GM12874 (cell line): ENCODE measurements at regions not wholly inside any gene's neighbourhood (a gene's known extent, or its start where the extent isn't known, plus 50 kb on each side); places are given as distances from the start of the nearest gene placed in this dataset.

Experiments used
- CTCF ChIP-seq: IDR thresholded peaks from 2 replicates; pipeline ENCODE4 v1.5.1; 2011; ENCODE audit warnings: low read depth, mild to moderate bottlenecking, control low read depth, low read length, moderate library complexity; ENCODE audit not compliant: insufficient read depth

GRCh38 chr10:128440513-128441160 lies 314.4 kb upstream of the MKI67 start:
- TF ChIP-seq CTCF, result no peak

GRCh38 chr10:128443925-128444518 lies 317.8 kb upstream of the MKI67 start:
- TF ChIP-seq CTCF, result no peak

GRCh38 chr10:128448796-128449195 lies 322.6 kb upstream of the MKI67 start:
- no peak for TF ChIP-seq CTCF

- no peak for TF ChIP-seq CTCF
Measured at GRCh38 chr10:128451879-128452278, 325.7 kb upstream of the MKI67 start.

- TF ChIP-seq CTCF, result no peak
Measured at GRCh38 chr10:128456271-128456670, 330.0 kb upstream of the MKI67 start.

- no peak for TF ChIP-seq CTCF
Measured at GRCh38 chr10:128457136-128457535, 330.9 kb upstream of the MKI67 start.

GRCh38 chr10:128461991-128462390 lies 335.8 kb upstream of the MKI67 start:
- TF ChIP-seq CTCF, result no peak
